A204.1 (cell line): ENCODE measurements at regions not wholly inside any gene's neighbourhood (a gene's known extent, or its start where the extent isn't known, plus 50 kb on each side); places are given as distances from the start of the nearest gene placed in this dataset.

Experiments
- FAIRE-seq: peaks from 2 replicates; lab custom pipeline; 2012; peaks lifted over from hg19 to GRCh38; lab: Jason Lieb, UNC

GRCh38 chr11:112540261-112540660 is 279.6 kb upstream of the PLET1 start:
- no peak for FAIRE-seq

- no peak for FAIRE-seq
Observed at GRCh38 chr11:112541140-112542046, 280.7 kb upstream of the PLET1 start.

- FAIRE-seq, result no peak
Observed at GRCh38 chr11:112542479-112542878, 281.8 kb upstream of the PLET1 start.

- FAIRE-seq, result no peak
Observed at GRCh38 chr11:112543390-112543789, 282.7 kb upstream of the PLET1 start.

GRCh38 chr11:112548641-112549040 is 288.0 kb upstream of the PLET1 start:
- no peak for FAIRE-seq

GRCh38 chr11:112553205-112553731 is 292.6 kb upstream of the PLET1 start:
- no peak for FAIRE-seq

- FAIRE-seq, result no peak
Observed at GRCh38 chr11:112554586-112554985, 293.9 kb upstream of the PLET1 start.

- FAIRE-seq, result no peak
Observed at GRCh38 chr11:112555491-112556364, 295.1 kb upstream of the PLET1 start.

GRCh38 chr11:112558691-112559090 is 298.0 kb upstream of the PLET1 start:
- FAIRE-seq, result no peak

- no peak for FAIRE-seq
Observed at GRCh38 chr11:112563808-112564207, 303.1 kb upstream of the PLET1 start.

- FAIRE-seq, result no peak
Observed at GRCh38 chr11:112564228-112564955, 303.7 kb upstream of the PLET1 start.

GRCh38 chr11:112565551-112565950 is 304.9 kb upstream of the PLET1 start:
- no peak for FAIRE-seq

GRCh38 chr11:112566124-112566523 is 305.5 kb upstream of the PLET1 start:
- no peak for FAIRE-seq

GRCh38 chr11:112570333-112570732 is 309.7 kb upstream of the PLET1 start:
- FAIRE-seq, result no peak

GRCh38 chr11:112579282-112579681 is 318.6 kb upstream of the PLET1 start:
- FAIRE-seq, result no peak

GRCh38 chr11:112580864-112581263 is 320.2 kb upstream of the PLET1 start:
- FAIRE-seq, result no peak

GRCh38 chr11:112581747-112582146 is 321.1 kb upstream of the PLET1 start:
- no peak for FAIRE-seq

GRCh38 chr11:112582366-112582765 is 321.7 kb upstream of the PLET1 start:
- FAIRE-seq, result no peak

GRCh38 chr11:112583261-112583893 is 322.7 kb upstream of the PLET1 start:
- FAIRE-seq, result no peak

GRCh38 chr11:112584672-112585071 is 324.0 kb upstream of the PLET1 start:
- no peak for FAIRE-seq

- no peak for FAIRE-seq
Observed at GRCh38 chr11:112587664-112588063, 327.0 kb upstream of the PLET1 start.

GRCh38 chr11:112588252-112588694 is 327.6 kb upstream of the PLET1 start:
- peak; percentile 14 for FAIRE-seq
